VCaP (cell line): ENCODE measurements at regions not wholly inside any gene's neighbourhood (a gene's known extent, or its start where the extent isn't known, plus 50 kb on each side); places are given as distances from the start of the nearest gene placed in this dataset.

Experiments used
- H3K27ac ChIP-seq: fragments of 450-650 bp; 2 replicates; pipeline ENCODE4 v1.5.1; 2017
- CTCF ChIP-seq: fragments of 450-650 bp; conservative IDR thresholded peaks from 2 replicates; pipeline ENCODE4 v1.5.1; 2017; ENCODE audit warnings: mild to moderate bottlenecking, moderate library complexity

GRCh38 chr6:141261672-141262060 is 871.1 kb upstream of the GJE1 start:
- no peak overlapping the region for H3K27ac ChIP-seq
- no peak for TF ChIP-seq CTCF

GRCh38 chr6:141261016-141261671 is 871.6 kb upstream of the GJE1 start:
- H3K27ac ChIP-seq, result no peak overlapping the region
- TF ChIP-seq CTCF, result no peak

- TF ChIP-seq CTCF, result no peak
- H3K27ac ChIP-seq, result no peak overlapping the region
These were observed 872.1 kb upstream of the GJE1 start for GRCh38 chr6:141260627-141261015.

GRCh38 chr6:141259807-141260206 is 872.9 kb upstream of the GJE1 start:
- H3K27ac ChIP-seq, result no peak overlapping the region
- TF ChIP-seq CTCF, result no peak

GRCh38 chr6:141259091-141259490 is 873.6 kb upstream of the GJE1 start:
- H3K27ac ChIP-seq, result no peak overlapping the region
- TF ChIP-seq CTCF, result no peak

GRCh38 chr6:141258516-141258915 is 874.2 kb upstream of the GJE1 start:
- H3K27ac ChIP-seq, result no peak overlapping the region
- no peak for TF ChIP-seq CTCF

GRCh38 chr6:141254336-141254735 is 878.4 kb upstream of the GJE1 start:
- no peak for TF ChIP-seq CTCF
- H3K27ac ChIP-seq, result no peak overlapping the region
